ENCODE measurements at regions not wholly inside any gene's neighbourhood (a gene's known extent, or its start where the extent isn't known, plus 50 kb on each side); places are given as distances from the start of the nearest gene placed in this dataset.

DNA sequence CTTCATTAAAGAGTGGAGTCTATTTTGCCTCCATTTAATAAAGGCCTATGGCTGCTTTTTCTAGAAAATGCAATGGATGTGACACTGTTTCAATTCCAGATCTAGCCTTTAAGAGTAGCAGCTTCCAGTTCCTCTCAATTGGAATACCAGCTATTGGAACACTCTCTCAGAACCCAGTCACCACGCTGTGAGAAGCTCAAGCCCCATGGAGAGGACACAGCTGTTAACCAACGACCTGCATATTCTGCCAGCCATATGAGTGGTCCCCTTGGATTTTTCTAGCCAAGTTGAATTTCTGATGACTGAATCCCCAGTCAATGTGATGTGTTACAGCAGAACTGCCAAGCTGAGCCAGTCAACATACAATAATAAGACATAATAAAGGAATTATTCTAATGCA lies 131.8 kb downstream of the TMTC3 start:
- no peak overlapping the region for H2AFZ ChIP-seq (ENCODE audit: low read depth, low read length)
- H3K27me3 Mint-ChIP-seq (ENCODE audit: low read depth, unreplicated experiment): no peaks in the 10 kb centered on the region
- FAIRE-seq (no peak), DNase-seq (ENCODE audit: low read depth) (no peak)
- H3K9me3 ChIP-seq (ENCODE audit: insufficient read depth, low read depth, low read length): no peaks in the 10 kb centered on the region
- H3K79me2 ChIP-seq (ENCODE audit: insufficient read depth, low read length): no peaks in the 10 kb centered on the region
- H3K4me1 ChIP-seq (ENCODE audit: insufficient read depth, low read length): no peaks in the 10 kb centered on the region
- H3K27ac ChIP-seq (ENCODE audit: low read depth, low read length): no peak overlapping the region
- H3K4me2 ChIP-seq (ENCODE audit: low read length): no peak overlapping the region
- no peak overlapping the region for H3K4me3 ChIP-seq (ENCODE audit: insufficient read depth, low read depth, low read length)
- no peaks in the 10 kb centered on the region for H4K20me1 ChIP-seq (ENCODE audit: insufficient read depth, low read length)
- no peaks in the 10 kb centered on the region for H3K36me3 Mint-ChIP-seq (ENCODE audit: low read depth, unreplicated experiment)
- no peak overlapping the region for H3K9ac ChIP-seq (ENCODE audit: low read length)
- H3K4me1 Mint-ChIP-seq (ENCODE audit: low read depth, unreplicated experiment): no peaks in the 10 kb centered on the region
- no peaks in the 10 kb centered on the region for H3K36me3 ChIP-seq (ENCODE audit: insufficient read depth, low read length)
- TF ChIP-seq EZH2 (IDR thresholded peaks at IDR 0.05; ENCODE audit: insufficient read depth, low read length): no peak
- TF ChIP-seq, protein P1, sequence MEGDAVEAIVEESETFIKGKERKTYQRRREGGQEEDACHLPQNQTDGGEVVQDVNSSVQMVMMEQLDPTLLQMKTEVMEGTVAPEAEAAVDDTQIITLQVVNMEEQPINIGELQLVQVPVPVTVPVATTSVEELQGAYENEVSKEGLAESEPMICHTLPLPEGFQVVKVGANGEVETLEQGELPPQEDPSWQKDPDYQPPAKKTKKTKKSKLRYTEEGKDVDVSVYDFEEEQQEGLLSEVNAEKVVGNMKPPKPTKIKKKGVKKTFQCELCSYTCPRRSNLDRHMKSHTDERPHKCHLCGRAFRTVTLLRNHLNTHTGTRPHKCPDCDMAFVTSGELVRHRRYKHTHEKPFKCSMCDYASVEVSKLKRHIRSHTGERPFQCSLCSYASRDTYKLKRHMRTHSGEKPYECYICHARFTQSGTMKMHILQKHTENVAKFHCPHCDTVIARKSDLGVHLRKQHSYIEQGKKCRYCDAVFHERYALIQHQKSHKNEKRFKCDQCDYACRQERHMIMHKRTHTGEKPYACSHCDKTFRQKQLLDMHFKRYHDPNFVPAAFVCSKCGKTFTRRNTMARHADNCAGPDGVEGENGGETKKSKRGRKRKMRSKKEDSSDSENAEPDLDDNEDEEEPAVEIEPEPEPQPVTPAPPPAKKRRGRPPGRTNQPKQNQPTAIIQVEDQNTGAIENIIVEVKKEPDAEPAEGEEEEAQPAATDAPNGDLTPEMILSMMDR (IDR thresholded peaks at IDR 0.05; ENCODE audit: insufficient read depth, low read depth, low read length): no peak
- no peak overlapping the region for H3K4me3 Mint-ChIP-seq (ENCODE audit: unreplicated experiment)
- peaks cover 3% of the 10 kb centered on the region for H3K9me3 Mint-ChIP-seq (ENCODE audit: unreplicated experiment)
- no peaks in the 10 kb centered on the region for H3K27me3 ChIP-seq (ENCODE audit: insufficient read depth, low read length)
- no peak overlapping the region for H3K27ac Mint-ChIP-seq (ENCODE audit: unreplicated experiment)

DNA sequence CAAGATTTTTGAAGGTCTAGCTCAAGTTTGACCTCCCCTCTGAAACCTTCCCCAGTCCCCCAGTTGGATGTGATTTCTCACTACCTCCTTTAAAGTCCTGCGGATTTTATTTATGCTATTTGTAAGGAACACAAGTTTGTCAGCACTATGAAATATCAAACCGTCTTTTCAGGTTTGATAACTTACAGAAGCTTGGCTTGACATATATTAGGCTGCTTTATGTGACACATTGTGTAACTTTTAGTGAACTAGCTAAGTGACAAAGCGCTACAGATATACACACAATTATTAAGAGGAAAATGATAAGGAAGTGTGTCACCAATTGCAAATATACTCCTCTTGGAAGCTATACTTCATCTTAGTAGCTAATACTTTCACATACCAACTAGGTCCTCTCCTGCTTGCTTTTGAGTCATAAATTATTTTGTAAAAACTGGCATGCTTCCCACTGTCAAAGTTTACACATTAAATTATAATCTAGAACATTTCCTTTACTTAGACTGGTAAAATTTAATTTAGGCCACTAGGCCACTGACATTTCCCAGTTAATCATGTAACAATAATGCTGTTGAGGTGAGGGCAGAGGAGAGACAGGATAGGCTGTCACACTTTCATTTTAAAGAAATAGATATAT lies 149.5 kb downstream of the TMTC3 start:
- TF ChIP-seq, protein P1 (IDR thresholded peaks at IDR 0.05; ENCODE audit: insufficient read depth, low read depth, low read length): no peak
- TF ChIP-seq EZH2 (IDR thresholded peaks at IDR 0.05; ENCODE audit: insufficient read depth, low read length): no peak
- H3K27ac Mint-ChIP-seq (ENCODE audit: unreplicated experiment): no peak overlapping the region
- H3K9me3 Mint-ChIP-seq (ENCODE audit: unreplicated experiment): peaks cover 9% of the 10 kb centered on the region
- no peaks in the 10 kb centered on the region for H3K36me3 Mint-ChIP-seq (ENCODE audit: low read depth, unreplicated experiment)
- FAIRE-seq (peak; percentile 77), DNase-seq (ENCODE audit: low read depth) (no peak)
- no peak overlapping the region for H3K4me3 ChIP-seq (ENCODE audit: insufficient read depth, low read depth, low read length)
- H2AFZ ChIP-seq (ENCODE audit: low read depth, low read length): no peak overlapping the region
- H3K4me2 ChIP-seq (ENCODE audit: low read length): no peak overlapping the region
- no peaks in the 10 kb centered on the region for H3K4me1 ChIP-seq (ENCODE audit: insufficient read depth, low read length)
- no peaks in the 10 kb centered on the region for H4K20me1 ChIP-seq (ENCODE audit: insufficient read depth, low read length)
- H3K9me3 ChIP-seq (ENCODE audit: insufficient read depth, low read depth, low read length): no peaks in the 10 kb centered on the region
- H3K27me3 ChIP-seq (ENCODE audit: insufficient read depth, low read length): no peaks in the 10 kb centered on the region
- no peak overlapping the region for H3K27ac ChIP-seq (ENCODE audit: low read depth, low read length)
- no peaks in the 10 kb centered on the region for H3K4me1 Mint-ChIP-seq (ENCODE audit: low read depth, unreplicated experiment)
- H3K36me3 ChIP-seq (ENCODE audit: insufficient read depth, low read length): no peaks in the 10 kb centered on the region
- no peaks in the 10 kb centered on the region for H3K27me3 Mint-ChIP-seq (ENCODE audit: low read depth, unreplicated experiment)
- no peaks in the 10 kb centered on the region for H3K79me2 ChIP-seq (ENCODE audit: insufficient read depth, low read length)
- no peak overlapping the region for H3K4me3 Mint-ChIP-seq (ENCODE audit: unreplicated experiment)
- H3K9ac ChIP-seq (ENCODE audit: low read length): no peak overlapping the region

DNA sequence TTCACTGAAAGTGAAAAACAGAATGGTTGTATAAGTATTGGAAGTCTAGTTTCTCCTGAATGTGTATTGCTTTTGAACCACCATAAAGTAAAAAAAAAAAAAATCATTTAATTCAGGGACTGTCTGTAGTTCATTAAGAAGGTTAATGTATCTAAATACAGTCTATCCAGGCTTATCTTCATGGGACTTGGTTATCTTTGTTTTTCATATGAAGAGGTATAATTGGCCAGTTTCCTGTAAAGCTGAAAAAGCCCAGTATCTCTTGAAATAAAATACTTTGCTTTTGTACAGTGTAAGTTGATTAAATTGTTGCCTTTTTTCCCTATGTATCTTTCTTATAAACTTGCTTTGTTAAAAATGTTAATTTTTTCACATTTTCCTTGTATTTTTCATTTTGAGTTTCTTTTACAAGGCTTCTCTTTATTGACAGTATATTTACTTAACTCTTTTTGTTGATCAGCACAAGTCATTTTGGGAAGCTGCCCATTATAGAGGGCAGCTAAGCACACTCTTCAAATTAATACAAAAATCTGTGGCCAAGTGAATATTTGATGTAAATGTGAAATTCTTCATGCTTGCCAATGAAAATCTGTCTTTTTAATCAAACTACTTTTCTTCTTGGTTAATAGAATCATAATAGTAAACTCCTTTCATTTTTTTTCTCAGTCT lies 156.0 kb downstream of the TMTC3 start:
- no peaks in the 10 kb centered on the region for H3K36me3 Mint-ChIP-seq (ENCODE audit: low read depth, unreplicated experiment)
- peaks cover 9% of the 10 kb centered on the region for H3K9me3 Mint-ChIP-seq (ENCODE audit: unreplicated experiment)
- Histone ChIP-seq H3K4me2 (ENCODE audit: low read length) (peak overlapping the region; percentile 60), H3K36me3 (ENCODE audit: insufficient read depth, low read length) (no peaks in the 10 kb centered on the region), H3K9me3 (ENCODE audit: insufficient read depth, low read depth, low read length) (no peaks in the 10 kb centered on the region), H3K4me3 (ENCODE audit: insufficient read depth, low read depth, low read length) (no peak overlapping the region), H3K27me3 (ENCODE audit: insufficient read depth, low read length) (no peaks in the 10 kb centered on the region), H3K4me1 (ENCODE audit: insufficient read depth, low read length) (peaks cover 27% of the 10 kb centered on the region), H3K27ac (ENCODE audit: low read depth, low read length) (peak overlapping the region; percentile 97), H3K9ac (ENCODE audit: low read length) (peak overlapping the region; percentile 74), H3K79me2 (ENCODE audit: insufficient read depth, low read length) (no peaks in the 10 kb centered on the region), H2AFZ (ENCODE audit: low read depth, low read length) (no peak overlapping the region), H4K20me1 (ENCODE audit: insufficient read depth, low read length) (no peaks in the 10 kb centered on the region)
- TF ChIP-seq, protein P1 (IDR thresholded peaks at IDR 0.05; ENCODE audit: insufficient read depth, low read depth, low read length): no peak
- no peak for TF ChIP-seq EZH2 (IDR thresholded peaks at IDR 0.05; ENCODE audit: insufficient read depth, low read length)
- peak overlapping the region; percentile 91 for H3K27ac Mint-ChIP-seq (ENCODE audit: unreplicated experiment)
- H3K27me3 Mint-ChIP-seq (ENCODE audit: low read depth, unreplicated experiment): no peaks in the 10 kb centered on the region
- H3K4me3 Mint-ChIP-seq (ENCODE audit: unreplicated experiment): no peak overlapping the region
- peak; percentile 83 for FAIRE-seq
- H3K4me1 Mint-ChIP-seq (ENCODE audit: low read depth, unreplicated experiment): peaks cover 24% of the 10 kb centered on the region
- DNase-seq (ENCODE audit: low read depth): no peak

All from astrocyte (in vitro differentiated cells and primary cell).